ENCODE measurements at regions not wholly inside any gene's neighbourhood (a gene's known extent, or its start where the extent isn't known, plus 50 kb on each side); places are given as distances from the start of the nearest gene placed in this dataset.

- Histone ChIP-seq H3K4me3 (ENCODE audit: insufficient read depth, low read length, poor library complexity, severe bottlenecking) (no peak overlapping the region), H3K9me3 (ENCODE audit: insufficient read depth, low read length) (no peaks in the 10 kb centered on the region), H4K20me1 (ENCODE audit: low read depth, low read length) (no peaks in the 10 kb centered on the region)
Observed at GRCh38 chr9:82419696-82420486, 431.3 kb downstream of the SPATA31D1 start.

DNA sequence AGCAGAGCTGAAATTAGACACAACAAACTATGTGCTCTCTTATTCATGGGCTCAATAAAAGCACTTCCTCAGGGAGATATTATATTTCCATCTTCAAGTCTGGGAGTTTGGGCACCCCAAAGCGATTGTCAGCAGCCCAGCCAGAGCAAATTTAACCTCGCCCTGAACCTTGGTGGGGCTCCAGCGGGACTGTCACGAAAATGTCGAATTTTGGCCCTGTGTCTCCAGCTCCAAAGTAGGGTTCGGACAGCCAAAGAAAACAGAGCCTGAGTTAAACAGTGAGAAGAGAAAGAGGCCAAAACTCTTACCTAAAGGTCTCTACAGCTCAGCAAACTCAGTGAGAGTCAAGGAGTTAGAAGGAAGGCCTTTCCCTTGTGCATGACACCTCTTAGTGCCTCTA lies 432.9 kb downstream of the SPATA31D1 start:
- no peaks in the 10 kb centered on the region for H3K9me2 ChIP-seq (replicated peaks; ENCODE audit: insufficient read depth, low read length)
- H3F3A ChIP-seq (ENCODE audit: insufficient read depth) = no peaks in the 10 kb centered on the region
- H3K27ac ChIP-seq (ENCODE audit: low read depth, low read length) = no peak overlapping the region
- no peak overlapping the region for H2AFZ ChIP-seq (ENCODE audit: low read depth, low read length, severe bottlenecking)
- no peak overlapping the region for H3K9ac ChIP-seq (ENCODE audit: low read length)
- no peak overlapping the region for H3K4me3 ChIP-seq (ENCODE audit: insufficient read depth, low read length, poor library complexity, severe bottlenecking)
- no peaks in the 10 kb centered on the region for H3K79me2 ChIP-seq (ENCODE audit: insufficient read depth, low read length)
- no peaks in the 10 kb centered on the region for H3K9me3 ChIP-seq (ENCODE audit: insufficient read depth, low read length)
- H3K27me3 ChIP-seq (ENCODE audit: low read length) = no peaks in the 10 kb centered on the region
- H3K36me3 ChIP-seq (ENCODE audit: low read length) = no peaks in the 10 kb centered on the region
- TF ChIP-seq EZH2phosphoT487 (conservative IDR thresholded peaks at IDR 0.05; ENCODE audit: low read length) = no peak
- TF ChIP-seq CTCF (IDR thresholded peaks at IDR 0.05; ENCODE audit: insufficient read depth, low read length, poor library complexity, severe bottlenecking) = no peak
- no peaks in the 10 kb centered on the region for H4K20me1 ChIP-seq (ENCODE audit: low read depth, low read length)
- no peak overlapping the region for H3K4me2 ChIP-seq (ENCODE audit: low read depth, low read length, poor library complexity, severe bottlenecking)

More at GRCh38 chr9:82419696-82420486, 431.3 kb downstream of the SPATA31D1 start:
- H3K9me2 ChIP-seq (replicated peaks; ENCODE audit: insufficient read depth, low read length) = no peaks in the 10 kb centered on the region
- H3K36me3 ChIP-seq (ENCODE audit: low read length) = no peaks in the 10 kb centered on the region
- H3K27ac ChIP-seq (ENCODE audit: low read depth, low read length) = no peak overlapping the region
- H3K9ac ChIP-seq (ENCODE audit: low read length) = no peak overlapping the region
- no peaks in the 10 kb centered on the region for H3K27me3 ChIP-seq (ENCODE audit: low read length)
- TF ChIP-seq CTCF (IDR thresholded peaks at IDR 0.05; ENCODE audit: insufficient read depth, low read length, poor library complexity, severe bottlenecking) = no peak
- no peak for TF ChIP-seq EZH2phosphoT487 (conservative IDR thresholded peaks at IDR 0.05; ENCODE audit: low read length)
- no peaks in the 10 kb centered on the region for H3K79me2 ChIP-seq (ENCODE audit: insufficient read depth, low read length)
- H3F3A ChIP-seq (ENCODE audit: insufficient read depth) = no peaks in the 10 kb centered on the region
- H2AFZ ChIP-seq (ENCODE audit: low read depth, low read length, severe bottlenecking) = no peak overlapping the region
- no peak overlapping the region for H3K4me2 ChIP-seq (ENCODE audit: low read depth, low read length, poor library complexity, severe bottlenecking)

DNA sequence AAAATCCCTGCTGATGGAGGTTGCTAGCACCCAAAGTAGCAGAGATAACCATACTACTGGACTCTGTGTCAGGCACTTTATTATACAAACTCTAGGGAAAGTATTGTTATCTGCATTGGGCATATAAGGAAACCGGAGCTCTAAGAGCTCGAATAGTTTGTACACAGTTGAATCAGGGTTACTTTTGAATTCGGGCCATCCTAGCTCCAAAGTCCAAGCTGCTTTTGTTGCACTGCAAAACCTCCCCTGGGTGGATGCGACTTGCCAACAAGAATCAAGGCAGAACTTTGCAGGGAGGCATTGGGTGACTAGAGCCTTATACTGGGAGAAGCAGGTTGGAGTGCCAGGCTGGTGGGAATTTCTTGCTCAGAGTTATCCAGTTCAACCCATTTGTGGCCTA lies 435.1 kb downstream of the SPATA31D1 start:
- no peaks in the 10 kb centered on the region for H3K79me2 ChIP-seq (ENCODE audit: insufficient read depth, low read length)
- H3K9me2 ChIP-seq (replicated peaks; ENCODE audit: insufficient read depth, low read length) = no peaks in the 10 kb centered on the region
- H2AFZ ChIP-seq (ENCODE audit: low read depth, low read length, severe bottlenecking) = no peak overlapping the region
- H3K4me2 ChIP-seq (ENCODE audit: low read depth, low read length, poor library complexity, severe bottlenecking) = no peak overlapping the region
- no peaks in the 10 kb centered on the region for H3F3A ChIP-seq (ENCODE audit: insufficient read depth)
- TF ChIP-seq CTCF (IDR thresholded peaks at IDR 0.05; ENCODE audit: insufficient read depth, low read length, poor library complexity, severe bottlenecking) (no peak), EZH2phosphoT487 (conservative IDR thresholded peaks at IDR 0.05; ENCODE audit: low read length) (no peak)
- no peak overlapping the region for H3K27ac ChIP-seq (ENCODE audit: low read depth, low read length)
- H3K4me3 ChIP-seq (ENCODE audit: insufficient read depth, low read length, poor library complexity, severe bottlenecking) = no peak overlapping the region
- no peaks in the 10 kb centered on the region for H3K36me3 ChIP-seq (ENCODE audit: low read length)
- no peaks in the 10 kb centered on the region for H4K20me1 ChIP-seq (ENCODE audit: low read depth, low read length)
- no peak overlapping the region for H3K9ac ChIP-seq (ENCODE audit: low read length)
- no peaks in the 10 kb centered on the region for H3K27me3 ChIP-seq (ENCODE audit: low read length)
- H3K9me3 ChIP-seq (ENCODE audit: insufficient read depth, low read length) = no peaks in the 10 kb centered on the region
